ENCODE measurements at regions not wholly inside any gene's neighbourhood (a gene's known extent, or its start where the extent isn't known, plus 50 kb on each side); places are given as distances from the start of the nearest gene placed in this dataset.

DNA sequence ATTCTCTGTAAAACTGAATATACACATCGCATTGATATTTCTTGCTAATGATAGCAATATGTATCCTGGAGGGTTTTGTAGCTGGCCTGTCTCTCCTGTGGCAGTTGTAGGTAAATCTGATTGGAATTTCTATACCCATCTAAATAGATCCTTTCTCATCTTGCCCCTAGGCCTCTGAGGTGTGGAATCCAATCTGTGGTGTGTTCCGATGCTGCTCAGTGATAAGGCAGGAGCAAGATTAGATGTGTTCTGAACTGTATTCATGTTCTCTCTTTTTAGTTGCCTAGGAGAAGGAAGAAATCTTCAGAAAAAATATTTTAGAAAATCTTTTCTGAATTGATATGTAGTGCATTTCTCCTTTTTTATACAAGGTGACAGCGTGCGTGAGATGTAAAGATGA lies 507.5 kb downstream of the NR2F1-AS1 start:
- Histone ChIP-seq H4K20me1 (ENCODE audit: control insufficient read depth, insufficient read depth, low read length, poor library complexity, severe bottlenecking) (no peaks in the 10 kb centered on the region), H3K4me1 (ENCODE audit: control insufficient read depth in 2 of 2, insufficient read depth in 2 of 2, low read length in 2 of 2) (no peaks in the 10 kb centered on the region), H3K79me2 (ENCODE audit: control insufficient read depth, insufficient read depth, low read length) (no peaks in the 10 kb centered on the region), H3K9me3 (ENCODE audit: control extremely low read depth in 1 of 3, control insufficient read depth in 2 of 3, insufficient read depth in 1 of 3, low read length in 2 of 3) (no peaks in the 10 kb centered on the region), H2AFZ (ENCODE audit: insufficient read depth, low read depth, low read length, poor library complexity, severe bottlenecking) (no peak overlapping the region), H3K4me3 (ENCODE audit: control extremely low read depth in 1 of 5, extremely low read depth in 1 of 5, insufficient read depth in 1 of 5, low read depth in 2 of 5, low read length in 4 of 5) (no peak overlapping the region), H3K9ac (ENCODE audit: low read length) (no peak overlapping the region), H3K4me2 (replicated peaks; ENCODE audit: low read depth, low read length, poor library complexity, severe bottlenecking) (no peak overlapping the region), H3K27me3 (replicated peaks in 1 of 4; ENCODE audit: control extremely low read depth in 1 of 4, control insufficient read depth in 3 of 4, insufficient read depth in 4 of 4, low read length in 3 of 4) (no peaks in the 10 kb centered on the region), H3K36me3 (replicated peaks in 1 of 2; ENCODE audit: control extremely low read depth in 1 of 2, control insufficient read depth in 1 of 2, extremely low read depth in 1 of 2, insufficient read depth in 2 of 2, low read length in 1 of 2) (no peaks in the 10 kb centered on the region), H3K27ac (ENCODE audit: low read length in 2 of 2) (no peak overlapping the region)
- ATAC-seq (ENCODE audit: low read depth) (no peak), DNase-seq (no peak)
- no peaks in the 10 kb centered on the region for H3K27me3 Mint-ChIP-seq
- WGBS (ENCODE audit: insufficient coverage): no CpG with 5 or more reads among the region's 4 CpGs
- H3K4me1 Mint-ChIP-seq: no peaks in the 10 kb centered on the region
- intact Hi-C loops (cut with micrococcal nuclease): no loop called here
- no peak overlapping the region for H3K27ac Mint-ChIP-seq
- TF ChIP-seq EZH2 (IDR thresholded peaks at IDR 0.05; ENCODE audit: borderline replicate concordance, insufficient read depth, low read depth, low read length, poor library complexity, severe bottlenecking): no peak
- TF ChIP-seq, protein P1, sequence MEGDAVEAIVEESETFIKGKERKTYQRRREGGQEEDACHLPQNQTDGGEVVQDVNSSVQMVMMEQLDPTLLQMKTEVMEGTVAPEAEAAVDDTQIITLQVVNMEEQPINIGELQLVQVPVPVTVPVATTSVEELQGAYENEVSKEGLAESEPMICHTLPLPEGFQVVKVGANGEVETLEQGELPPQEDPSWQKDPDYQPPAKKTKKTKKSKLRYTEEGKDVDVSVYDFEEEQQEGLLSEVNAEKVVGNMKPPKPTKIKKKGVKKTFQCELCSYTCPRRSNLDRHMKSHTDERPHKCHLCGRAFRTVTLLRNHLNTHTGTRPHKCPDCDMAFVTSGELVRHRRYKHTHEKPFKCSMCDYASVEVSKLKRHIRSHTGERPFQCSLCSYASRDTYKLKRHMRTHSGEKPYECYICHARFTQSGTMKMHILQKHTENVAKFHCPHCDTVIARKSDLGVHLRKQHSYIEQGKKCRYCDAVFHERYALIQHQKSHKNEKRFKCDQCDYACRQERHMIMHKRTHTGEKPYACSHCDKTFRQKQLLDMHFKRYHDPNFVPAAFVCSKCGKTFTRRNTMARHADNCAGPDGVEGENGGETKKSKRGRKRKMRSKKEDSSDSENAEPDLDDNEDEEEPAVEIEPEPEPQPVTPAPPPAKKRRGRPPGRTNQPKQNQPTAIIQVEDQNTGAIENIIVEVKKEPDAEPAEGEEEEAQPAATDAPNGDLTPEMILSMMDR (IDR thresholded peaks at IDR 0.05): no peak
- no peak overlapping the region for H3K4me3 Mint-ChIP-seq
- ChIA-PET CTCF (no interaction called here), POLR2A (no interaction called here)
- no peaks in the 10 kb centered on the region for H3K9me3 Mint-ChIP-seq (ENCODE audit: insufficient read depth)

DNA sequence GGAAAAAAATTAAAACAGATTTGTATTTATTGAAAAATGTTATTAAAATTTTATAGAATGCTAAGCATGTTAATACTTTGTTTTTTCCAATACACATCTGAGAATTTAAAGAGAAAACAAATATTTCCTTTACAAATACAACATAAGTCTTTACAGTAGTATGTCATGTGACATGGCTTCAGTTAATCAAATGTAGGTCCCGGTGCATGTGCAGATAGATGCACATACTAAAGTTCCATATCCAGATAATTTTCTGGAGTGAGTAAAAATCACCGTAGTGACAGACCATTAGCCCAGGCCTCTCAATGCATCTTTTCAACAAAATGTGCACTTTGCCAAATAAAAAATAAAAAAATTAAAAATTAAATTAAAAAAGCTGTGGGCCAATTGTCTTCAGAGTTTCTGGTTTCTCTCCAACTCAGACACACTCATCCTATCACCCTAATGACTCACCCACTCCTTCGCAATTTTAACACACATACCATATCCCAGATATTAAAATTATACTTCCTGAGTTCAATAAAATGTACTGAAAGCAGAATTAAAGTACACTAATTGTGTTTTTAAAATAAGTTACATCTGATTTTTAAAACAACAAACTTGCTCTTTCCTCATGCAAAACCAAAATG lies 508.1 kb downstream of the NR2F1-AS1 start:
- no peaks in the 10 kb centered on the region for H3K4me1 ChIP-seq (ENCODE audit: control insufficient read depth in 2 of 2, insufficient read depth in 2 of 2, low read length in 2 of 2)
- no peak overlapping the region for H3K4me2 ChIP-seq (replicated peaks; ENCODE audit: low read depth, low read length, poor library complexity, severe bottlenecking)
- H3K27me3 ChIP-seq (replicated peaks in 1 of 4; ENCODE audit: control extremely low read depth in 1 of 4, control insufficient read depth in 3 of 4, insufficient read depth in 4 of 4, low read length in 3 of 4): no peaks in the 10 kb centered on the region
- Mint-ChIP-seq H3K9me3 (ENCODE audit: insufficient read depth) (no peaks in the 10 kb centered on the region), H3K4me1 (no peaks in the 10 kb centered on the region), H3K27me3 (no peaks in the 10 kb centered on the region), H3K27ac (no peak overlapping the region), H3K4me3 (no peak overlapping the region)
- H2AFZ ChIP-seq (ENCODE audit: insufficient read depth, low read depth, low read length, poor library complexity, severe bottlenecking): no peak overlapping the region
- H3K4me3 ChIP-seq (ENCODE audit: control extremely low read depth in 1 of 5, extremely low read depth in 1 of 5, insufficient read depth in 1 of 5, low read depth in 2 of 5, low read length in 4 of 5): no peak overlapping the region
- TF ChIP-seq, protein P1 (IDR thresholded peaks at IDR 0.05): no peak
- TF ChIP-seq EZH2 (IDR thresholded peaks at IDR 0.05; ENCODE audit: borderline replicate concordance, insufficient read depth, low read depth, low read length, poor library complexity, severe bottlenecking): no peak
- DNase-seq (no peak), ATAC-seq (ENCODE audit: low read depth) (no peak)
- H4K20me1 ChIP-seq (ENCODE audit: control insufficient read depth, insufficient read depth, low read length, poor library complexity, severe bottlenecking): no peaks in the 10 kb centered on the region
- no peaks in the 10 kb centered on the region for H3K36me3 ChIP-seq (replicated peaks in 1 of 2; ENCODE audit: control extremely low read depth in 1 of 2, control insufficient read depth in 1 of 2, extremely low read depth in 1 of 2, insufficient read depth in 2 of 2, low read length in 1 of 2)
- ChIA-PET CTCF (no interaction called here), POLR2A (no interaction called here)
- no peak overlapping the region for H3K27ac ChIP-seq (ENCODE audit: low read length in 2 of 2)
- H3K79me2 ChIP-seq (ENCODE audit: control insufficient read depth, insufficient read depth, low read length): no peaks in the 10 kb centered on the region
- H3K9me3 ChIP-seq (ENCODE audit: control extremely low read depth in 1 of 3, control insufficient read depth in 2 of 3, insufficient read depth in 1 of 3, low read length in 2 of 3): no peaks in the 10 kb centered on the region
- intact Hi-C loops (cut with micrococcal nuclease): no loop called here
- WGBS (ENCODE audit: insufficient coverage): no CpG with 5 or more reads among the region's 3 CpGs
- no peak overlapping the region for H3K9ac ChIP-seq (ENCODE audit: low read length)

Data from B cell (primary cell).